Mammary epithelial cell (primary cell): ENCODE measurements at regions not wholly inside any gene's neighbourhood (a gene's known extent, or its start where the extent isn't known, plus 50 kb on each side); places are given as distances from the start of the nearest gene placed in this dataset.

Experiments used
- EZH2 ChIP-seq: IDR thresholded peaks from 2 replicates; pipeline ENCODE4 v1.6.1; 2012; ENCODE audit warnings: low read length, inconsistent platforms, borderline replicate concordance
- TF ChIP-seq, protein P1 (sequence below), 2 donors: IDR thresholded peaks in 1 of 2; conservative IDR thresholded peaks in 1 of 2; 2 replicates each; pipeline ENCODE4 v1.5.1; 2011 to 2012; ENCODE audit warnings: inconsistent platforms in 2 of 2, low read length in 2 of 2, mild to moderate bottlenecking in 2 of 2, control low read depth in 1 of 2, low read depth in 1 of 2; ENCODE audit not compliant: insufficient read depth in 1 of 2; ENCODE audit errors: extremely low read depth in 1 of 2

DNA sequence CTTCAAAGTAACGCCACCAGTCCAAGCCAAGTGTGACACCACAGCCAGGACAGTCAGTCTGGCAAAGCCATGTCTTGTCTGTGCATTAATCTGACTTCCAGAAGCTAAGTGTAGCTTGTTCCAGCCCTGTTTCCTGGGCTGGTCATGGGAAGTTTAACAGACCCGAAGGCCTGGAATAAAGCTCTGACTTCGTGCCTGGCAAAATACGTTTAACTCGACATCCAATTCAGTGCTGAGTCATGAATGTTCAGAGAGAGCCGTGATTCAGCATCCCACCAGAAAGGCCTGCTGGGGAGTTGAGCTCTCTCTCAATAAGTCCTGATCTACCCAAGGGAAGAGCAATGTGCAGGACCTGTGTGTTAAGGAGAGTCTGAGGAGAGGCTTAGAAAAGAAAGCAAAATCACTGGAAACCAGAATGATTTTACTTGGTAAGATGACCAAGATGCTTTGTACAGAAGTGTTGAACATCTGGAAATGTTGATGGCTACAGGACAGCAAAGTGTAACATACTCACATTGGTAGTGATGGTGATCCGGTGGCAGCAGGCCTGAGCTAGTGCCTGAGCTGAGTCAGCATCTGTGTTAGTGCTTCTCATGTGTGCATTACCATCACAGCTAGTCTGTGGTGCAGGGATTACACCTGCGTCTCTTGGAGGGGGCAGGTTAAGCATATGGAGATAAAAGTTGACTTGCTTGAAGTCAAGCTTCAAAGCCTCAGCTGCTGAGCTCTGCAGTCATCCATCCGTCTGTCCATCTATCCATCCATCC, 743.7 kb upstream of the HS6ST1 start:
- TF ChIP-seq, protein P1, sequence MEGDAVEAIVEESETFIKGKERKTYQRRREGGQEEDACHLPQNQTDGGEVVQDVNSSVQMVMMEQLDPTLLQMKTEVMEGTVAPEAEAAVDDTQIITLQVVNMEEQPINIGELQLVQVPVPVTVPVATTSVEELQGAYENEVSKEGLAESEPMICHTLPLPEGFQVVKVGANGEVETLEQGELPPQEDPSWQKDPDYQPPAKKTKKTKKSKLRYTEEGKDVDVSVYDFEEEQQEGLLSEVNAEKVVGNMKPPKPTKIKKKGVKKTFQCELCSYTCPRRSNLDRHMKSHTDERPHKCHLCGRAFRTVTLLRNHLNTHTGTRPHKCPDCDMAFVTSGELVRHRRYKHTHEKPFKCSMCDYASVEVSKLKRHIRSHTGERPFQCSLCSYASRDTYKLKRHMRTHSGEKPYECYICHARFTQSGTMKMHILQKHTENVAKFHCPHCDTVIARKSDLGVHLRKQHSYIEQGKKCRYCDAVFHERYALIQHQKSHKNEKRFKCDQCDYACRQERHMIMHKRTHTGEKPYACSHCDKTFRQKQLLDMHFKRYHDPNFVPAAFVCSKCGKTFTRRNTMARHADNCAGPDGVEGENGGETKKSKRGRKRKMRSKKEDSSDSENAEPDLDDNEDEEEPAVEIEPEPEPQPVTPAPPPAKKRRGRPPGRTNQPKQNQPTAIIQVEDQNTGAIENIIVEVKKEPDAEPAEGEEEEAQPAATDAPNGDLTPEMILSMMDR (conservative IDR thresholded peaks at IDR 0.05 in 1 of 2, IDR thresholded peaks at IDR 0.05 in 1 of 2; ENCODE audit: extremely low read depth in 1 of 2, insufficient read depth in 1 of 2, low read depth in 1 of 2, low read length in 2 of 2) = no peak
- no peak for TF ChIP-seq EZH2
